NCI-H526 treated with DMSO at 0.1 percent for 48 hours (cell line): ENCODE measurements at regions not wholly inside any gene's neighbourhood (a gene's known extent, or its start where the extent isn't known, plus 50 kb on each side); places are given as distances from the start of the nearest gene placed in this dataset.
"Not testable (repeated sequence)": the region's sequence is repeated elsewhere in the genome, so short reads cannot be mapped to it uniquely, and the experiment has no call there.

ENCODE experiments used
- DNase-seq: peaks from one replicate; lab custom pipeline; 2025; lab: John Stamatoyannopoulos, UW

- DNase-seq = no peak
Observed at GRCh38 chr5:120344181-120344580, 119.9 kb upstream of the PRR16 start.

- DNase-seq = no peak
Observed at GRCh38 chr5:120345947-120346346, 118.2 kb upstream of the PRR16 start.

- DNase-seq = not testable (repeated sequence)
Observed at GRCh38 chr5:120351071-120351470, 113.0 kb upstream of the PRR16 start.

DNA sequence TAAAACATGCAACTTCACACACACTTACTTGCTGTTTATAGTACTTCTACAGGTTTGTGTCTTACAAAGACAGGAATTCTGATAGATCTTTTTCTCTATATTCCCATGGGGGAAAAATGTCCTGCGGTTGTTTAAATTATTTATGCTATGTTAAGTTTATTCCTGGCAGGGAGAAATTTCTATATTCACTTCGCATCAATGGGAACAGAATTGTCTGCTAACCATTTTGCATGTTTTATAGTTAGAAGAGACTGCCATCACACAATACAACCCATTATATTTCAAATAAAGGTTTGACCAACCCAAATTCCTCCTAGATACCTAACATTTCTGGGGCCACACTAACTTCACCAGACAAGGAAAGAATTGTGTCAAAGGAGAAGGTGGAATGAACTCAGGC is 110.0 kb upstream of the PRR16 start:
- no peak for DNase-seq

- DNase-seq = no peak
Observed at GRCh38 chr5:120358949-120359348, 105.2 kb upstream of the PRR16 start.

- no peak for DNase-seq
Observed at GRCh38 chr5:120361941-120362340, 102.2 kb upstream of the PRR16 start.

DNA sequence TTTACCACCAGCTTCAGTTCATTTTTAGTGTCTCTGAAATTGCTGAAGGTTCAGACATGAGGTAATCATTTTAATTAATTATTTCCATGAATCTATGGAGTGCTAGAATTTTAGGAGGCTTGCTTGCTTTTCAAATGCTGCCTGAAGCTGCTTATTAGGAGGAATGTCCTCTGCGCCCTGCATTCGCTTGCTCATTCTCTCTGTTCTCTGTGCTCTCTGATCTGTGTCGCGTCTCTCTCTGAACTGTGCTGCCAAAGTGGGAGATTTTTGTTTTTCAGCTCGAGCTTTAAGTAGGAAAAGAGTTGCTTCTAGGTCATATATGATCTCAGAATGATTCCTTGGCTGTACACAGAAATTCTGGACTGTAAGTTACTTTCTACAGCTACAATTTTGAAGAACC is 101.7 kb upstream of the PRR16 start:
- no peak for DNase-seq

- DNase-seq = no peak
Observed at GRCh38 chr5:120365656-120366446, 98.2 kb upstream of the PRR16 start.

- DNase-seq = no peak
Observed at GRCh38 chr5:120367896-120368634, 96.0 kb upstream of the PRR16 start.

GRCh38 chr5:120368923-120369715 is 95.0 kb upstream of the PRR16 start:
- no peak for DNase-seq

- no peak for DNase-seq
Observed at GRCh38 chr5:120372899-120373298, 91.2 kb upstream of the PRR16 start.

DNA sequence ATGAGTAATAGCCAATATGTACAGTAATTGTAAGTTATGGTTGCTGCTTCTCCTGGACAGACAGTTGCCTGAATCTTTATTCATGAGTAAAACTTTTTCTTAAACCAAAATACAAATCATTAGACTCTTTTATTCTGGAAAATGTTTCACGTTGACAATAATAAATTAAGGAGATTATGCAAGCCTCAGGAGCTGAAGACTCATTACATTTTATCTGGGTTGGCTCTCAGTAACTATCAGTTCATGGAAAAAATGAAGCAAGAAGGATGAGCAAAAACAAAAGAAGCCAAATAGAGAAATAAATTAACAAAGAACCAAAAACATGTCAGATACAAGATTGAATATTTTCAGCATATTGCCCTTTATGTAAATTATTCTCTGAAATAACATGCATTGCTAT is 88.9 kb upstream of the PRR16 start:
- no peak for DNase-seq

GRCh38 chr5:120380644-120381043 is 83.5 kb upstream of the PRR16 start:
- no peak for DNase-seq

DNA sequence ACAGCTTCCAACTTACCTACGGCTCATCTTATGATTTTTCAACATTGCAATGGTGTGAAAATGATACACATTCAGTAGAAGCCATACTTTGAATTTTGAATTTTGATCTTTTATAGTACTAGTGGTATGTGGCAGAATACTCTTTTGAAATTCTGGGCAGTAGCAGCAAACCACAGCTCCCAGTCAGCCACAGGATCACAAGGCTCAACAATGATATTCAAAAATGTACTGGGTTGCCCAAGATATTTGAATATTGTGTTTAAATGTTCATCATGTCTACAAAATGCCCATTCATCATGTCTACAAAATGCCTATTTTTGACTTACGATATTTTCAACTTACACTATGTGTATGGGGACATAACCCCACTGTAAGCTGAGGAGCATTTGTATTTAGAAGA is 81.3 kb upstream of the PRR16 start:
- no peak for DNase-seq

DNA sequence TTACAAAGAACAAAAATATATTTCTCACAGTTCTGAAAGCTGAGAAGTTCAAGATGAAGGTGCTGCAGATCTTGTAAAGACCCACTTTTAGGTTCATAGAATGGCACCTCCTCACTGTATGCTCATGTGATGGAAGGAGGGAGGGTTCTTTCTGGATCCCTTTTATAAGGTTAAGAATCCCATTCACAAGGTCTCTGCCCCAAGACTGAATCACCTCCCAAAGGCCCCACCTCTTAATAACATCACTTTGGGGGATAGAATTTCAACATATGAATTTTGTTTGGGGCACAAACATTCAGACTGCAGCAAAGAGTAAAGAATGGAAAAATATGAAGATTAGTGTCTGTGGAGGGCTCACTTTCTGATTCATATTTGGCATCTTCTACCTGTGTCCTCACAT is 77.1 kb upstream of the PRR16 start:
- DNase-seq = no peak

DNA sequence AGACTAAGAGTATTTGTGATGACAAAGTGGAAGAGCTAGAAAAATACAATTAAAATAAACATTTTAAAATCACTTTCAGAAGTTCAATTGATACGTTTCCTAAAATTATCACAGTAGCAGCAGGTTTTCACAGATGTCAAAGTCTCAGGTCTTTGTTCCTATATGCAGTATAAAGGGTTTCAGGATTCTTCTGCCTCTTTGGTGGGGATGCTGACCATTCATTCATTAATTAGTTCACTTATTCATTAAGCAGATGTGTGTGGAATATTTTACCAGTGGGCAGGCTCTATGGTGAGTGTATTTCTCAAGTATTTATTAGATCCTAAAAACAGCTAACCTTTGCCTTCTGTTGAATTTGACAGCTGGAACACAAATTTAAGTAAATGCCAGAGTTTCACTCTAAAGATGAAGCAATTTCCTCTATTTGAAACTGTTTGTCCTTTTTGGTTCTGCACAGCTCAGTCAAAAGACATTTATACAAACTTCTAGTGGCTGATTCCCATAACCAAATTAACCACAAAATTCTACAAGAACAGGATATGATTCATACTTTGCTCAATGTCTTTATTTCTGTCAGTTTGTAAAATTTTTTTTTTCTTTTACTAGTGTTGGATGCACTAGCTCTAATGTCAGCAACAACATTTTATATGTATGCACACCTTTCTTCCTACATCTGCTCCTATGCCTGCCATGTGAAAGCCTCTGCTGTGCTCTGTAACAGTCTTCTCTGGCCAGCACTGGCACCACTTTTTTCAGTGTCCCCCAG is 75.9 kb upstream of the PRR16 start:
- DNase-seq = no peak

GRCh38 chr5:120394259-120394658 is 69.8 kb upstream of the PRR16 start:
- no peak for DNase-seq

- DNase-seq = no peak
Observed at GRCh38 chr5:120396186-120396585, 67.9 kb upstream of the PRR16 start.

DNA sequence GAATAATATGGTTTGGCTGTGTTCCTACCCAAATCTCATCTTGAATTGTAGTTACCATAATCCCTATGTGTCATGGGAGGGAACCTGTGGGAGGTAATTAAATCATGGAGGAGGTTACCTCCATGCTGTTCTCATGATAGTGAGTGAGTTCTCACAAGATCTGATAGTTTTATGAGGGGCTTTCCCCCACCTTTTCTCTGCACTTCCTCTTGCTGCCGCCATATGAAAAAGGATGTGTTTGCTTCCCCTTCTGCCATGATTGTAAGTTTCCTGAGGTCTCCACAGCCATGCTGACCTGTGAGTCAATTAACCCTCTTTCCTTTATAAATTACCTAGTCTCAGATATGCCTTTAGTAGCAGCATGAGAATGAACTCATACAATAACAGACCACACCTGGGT is 63.7 kb upstream of the PRR16 start:
- DNase-seq = no peak

GRCh38 chr5:120402606-120403005 is 61.5 kb upstream of the PRR16 start:
- DNase-seq = no peak

DNA sequence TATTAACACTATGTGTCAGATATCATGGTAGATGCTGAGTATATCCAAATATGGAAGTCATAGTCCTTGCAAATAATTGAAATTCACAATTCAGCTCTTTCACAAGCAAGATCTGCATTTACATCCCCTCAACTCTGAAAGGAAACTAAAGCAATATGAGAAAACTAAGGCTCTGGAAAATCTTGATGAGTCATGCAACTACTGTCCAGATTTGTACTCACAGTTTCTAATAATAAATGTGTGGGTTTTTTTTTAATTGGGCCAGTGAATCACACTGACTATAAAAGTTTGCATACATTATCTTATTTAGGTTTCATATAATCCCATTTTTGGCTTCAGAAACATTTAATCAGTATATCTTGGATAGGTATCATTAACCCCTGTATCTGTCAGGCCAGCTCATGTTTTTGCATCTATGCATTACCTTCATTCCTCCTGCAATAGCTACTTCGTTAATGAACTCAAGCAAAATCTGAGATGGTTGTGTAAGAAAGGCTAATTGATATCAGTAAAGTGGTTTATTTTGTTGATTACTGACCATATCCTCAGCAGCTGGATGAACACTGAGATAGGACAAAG is 58.7 kb upstream of the PRR16 start:
- DNase-seq = no peak

GRCh38 chr5:120405923-120406322 is 58.2 kb upstream of the PRR16 start:
- DNase-seq = no peak
